ENCODE measurements at regions not wholly inside any gene's neighbourhood (a gene's known extent, or its start where the extent isn't known, plus 50 kb on each side); places are given as distances from the start of the nearest gene placed in this dataset.

- H3K9ac ChIP-seq (replicated peaks; ENCODE audit: extremely low read depth, insufficient read depth, low read length), result no peak overlapping the region
- dilution Hi-C loops (cut with MboI; ENCODE audit: extremely low pct_ligation_motif_present, low sequenced_read_pairs) (no loop called here), intact Hi-C loops (cut with micrococcal nuclease) (no loop called here)
- H3K4me2 ChIP-seq (ENCODE audit: insufficient read depth, low read length), result no peak overlapping the region
- H3K79me2 ChIP-seq (ENCODE audit: control insufficient read depth, insufficient read depth, low read length), result no peaks in the 10 kb centered on the region
- FAIRE-seq (no peak), DNase-seq (ENCODE audit: low read depth, low spot score) (no peak)
- no peaks in the 10 kb centered on the region for H3K9me3 ChIP-seq (replicated peaks; ENCODE audit: control insufficient read depth, insufficient read depth, low read length)
- TF ChIP-seq POLR2A (IDR thresholded peaks at IDR 0.05; ENCODE audit: low read depth, low read length) (no peak), EZH2 (IDR thresholded peaks at IDR 0.05; ENCODE audit: borderline replicate concordance, low read depth, low read length, severe bottlenecking) (no peak), MYC (IDR thresholded peaks at IDR 0.05; ENCODE audit: low read depth, low read length) (no peak), FOS (IDR thresholded peaks at IDR 0.05; ENCODE audit: borderline replicate concordance, insufficient read depth, low read length) (no peak), GATA2 (IDR thresholded peaks at IDR 0.05; ENCODE audit: insufficient read depth, insufficient read length, low read depth, low read length) (no peak), POLR2AphosphoS5 (IDR thresholded peaks at IDR 0.05; ENCODE audit: insufficient read depth, low read depth, low read length) (no peak), MAX (IDR thresholded peaks at IDR 0.05; ENCODE audit: insufficient read depth, insufficient read length) (no peak), JUN (IDR thresholded peaks at IDR 0.05; ENCODE audit: borderline replicate concordance, insufficient read depth, insufficient read length, low read depth) (no peak)
- TF ChIP-seq, protein P1, sequence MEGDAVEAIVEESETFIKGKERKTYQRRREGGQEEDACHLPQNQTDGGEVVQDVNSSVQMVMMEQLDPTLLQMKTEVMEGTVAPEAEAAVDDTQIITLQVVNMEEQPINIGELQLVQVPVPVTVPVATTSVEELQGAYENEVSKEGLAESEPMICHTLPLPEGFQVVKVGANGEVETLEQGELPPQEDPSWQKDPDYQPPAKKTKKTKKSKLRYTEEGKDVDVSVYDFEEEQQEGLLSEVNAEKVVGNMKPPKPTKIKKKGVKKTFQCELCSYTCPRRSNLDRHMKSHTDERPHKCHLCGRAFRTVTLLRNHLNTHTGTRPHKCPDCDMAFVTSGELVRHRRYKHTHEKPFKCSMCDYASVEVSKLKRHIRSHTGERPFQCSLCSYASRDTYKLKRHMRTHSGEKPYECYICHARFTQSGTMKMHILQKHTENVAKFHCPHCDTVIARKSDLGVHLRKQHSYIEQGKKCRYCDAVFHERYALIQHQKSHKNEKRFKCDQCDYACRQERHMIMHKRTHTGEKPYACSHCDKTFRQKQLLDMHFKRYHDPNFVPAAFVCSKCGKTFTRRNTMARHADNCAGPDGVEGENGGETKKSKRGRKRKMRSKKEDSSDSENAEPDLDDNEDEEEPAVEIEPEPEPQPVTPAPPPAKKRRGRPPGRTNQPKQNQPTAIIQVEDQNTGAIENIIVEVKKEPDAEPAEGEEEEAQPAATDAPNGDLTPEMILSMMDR (IDR thresholded peaks at IDR 0.05; ENCODE audit: extremely low read depth in 1 of 2, insufficient read depth in 1 of 2, low read depth in 1 of 2, low read length in 2 of 2), result no peak
- no peak overlapping the region for H3K4me3 ChIP-seq (replicated peaks in 1 of 3; ENCODE audit: insufficient read depth in 1 of 3, low read depth in 1 of 3, low read length in 3 of 3)
- no peaks in the 10 kb centered on the region for H3K9me1 ChIP-seq (replicated peaks; ENCODE audit: control insufficient read depth, extremely low read depth, insufficient read depth, low read length)
- no peaks in the 10 kb centered on the region for H3K36me3 ChIP-seq (ENCODE audit: control insufficient read depth in 2 of 2, extremely low read depth in 1 of 2, insufficient read depth in 2 of 2, low read length in 2 of 2)
- H3K4me1 ChIP-seq (ENCODE audit: control insufficient read depth, extremely low read depth, insufficient read depth, low read length), result no peaks in the 10 kb centered on the region
- no peak overlapping the region for H3K27ac ChIP-seq (ENCODE audit: insufficient read depth, low read depth, low read length)
- BruUV-seq (replicated peaks), result no TSS peak
- no peaks in the 10 kb centered on the region for H4K20me1 ChIP-seq (replicated peaks; ENCODE audit: control insufficient read depth, extremely low read depth, insufficient read depth, low read length)
- no peak overlapping the region for H2AFZ ChIP-seq (ENCODE audit: low read depth, low read length)
- POLR2A ChIA-PET, result no interaction called here
- no peaks in the 10 kb centered on the region for H3K27me3 ChIP-seq (ENCODE audit: control insufficient read depth in 2 of 2, insufficient read depth in 2 of 2, low read length in 2 of 2)
- CTCF ChIA-PET, result interaction anchor here (1.0 kb wide), 1 partner anchor 24 kb away, joined by 3 read pairs; no protein-coding TSS in a partner anchor
These were observed 58.9 kb downstream of the NUDT11 start for GRCh38 chrX:51437521-51437920.
